ENCODE measurements at regions not wholly inside any gene's neighbourhood (a gene's known extent, or its start where the extent isn't known, plus 50 kb on each side); places are given as distances from the start of the nearest gene placed in this dataset.
A peak's percentile ranks its signal among the peaks of the same experiment; 100 is the strongest.

GRCh38 chr11:76721755-76722677 is 51.5 kb upstream of the LRRC32 start:
- CTCF ChIA-PET = interaction anchor here (0.6 to 7.8 kb wide), 52 partner anchors 8 to 484 kb away, joined by 3 to 74 read pairs (median 4); no protein-coding TSS in a partner anchor
- POLR2A ChIA-PET = interaction anchor here (1.0 kb wide), 1 partner anchor 48 kb away, joined by 5 read pairs; no protein-coding TSS in a partner anchor
- DNase-seq (ENCODE audit: low read depth in 1 of 2, low spot score in 1 of 2) (peak; percentile 67 to 80), FAIRE-seq (peak; percentile 63), ATAC-seq (peak; percentile 91 to 97)
- 0 out of 3 replicates have a peak, but pooled peaks cover 4% of the 10 kb centered on the region for H3K4me1 ChIP-seq
- H3K9me3 ChIP-seq = no peaks in the 10 kb centered on the region
- H3K27ac ChIP-seq = peak overlapping the region in 1 of 2 experiments; percentile 61; a peak in 3 of 6 replicates
- H3K4me2 ChIP-seq = peak overlapping the region; percentile 72
- WGBS (ENCODE audit: missing lambda C conversion rate) = 20% methylated on average over 22 of the region's 25 CpGs
- H3K4me3 ChIP-seq = no peak overlapping the region
- TF ChIP-seq MAFK (IDR thresholded peaks at IDR 0.05; ENCODE audit: partially characterized antibody) = no peak
- TF ChIP-seq JUNB (IDR thresholded peaks at IDR 0.05) = no peak
- no peak for TF ChIP-seq ELK1 (IDR thresholded peaks at IDR 0.05; ENCODE audit: low read depth, low read length)
- peak; percentile 68 for TF ChIP-seq RAD21 (conservative IDR thresholded peaks at IDR 0.05 in 1 of 2, IDR thresholded peaks at IDR 0.05 in 1 of 2)
- TF ChIP-seq KDM5A (IDR thresholded peaks at IDR 0.05) = no peak
- peak; percentile 23; the same call in 1 of the 2 replicates for TF ChIP-seq MAX (IDR thresholded peaks at IDR 0.05)
- no peak for TF ChIP-seq PHF8 (IDR thresholded peaks at IDR 0.05; ENCODE audit: borderline replicate concordance, low read depth)
- no peak for TF ChIP-seq FOSB (CRISPR knock-in tag; IDR thresholded peaks at IDR 0.05)
- peak; percentile 83 for TF ChIP-seq CTCF (IDR thresholded peaks at IDR 0.05)
- no peak for TF ChIP-seq FOSL2 (IDR thresholded peaks at IDR 0.05)
- TF ChIP-seq FOSL2 (CRISPR knock-in tag; IDR thresholded peaks at IDR 0.05) = no peak
- no peak for TF ChIP-seq MYC (IDR thresholded peaks at IDR 0.05; ENCODE audit: borderline replicate concordance, low read length)
- TF ChIP-seq SMC3 (IDR thresholded peaks at IDR 0.05) = peak; percentile 74
- TF ChIP-seq EHF (CRISPR knock-in tag; IDR thresholded peaks at IDR 0.05) = no peak

GRCh38 chr11:76723142-76723541 is 52.6 kb upstream of the LRRC32 start:
- CTCF ChIA-PET = interaction anchor here (0.8 to 7.8 kb wide), 18 partner anchors 9 to 322 kb away, joined by 3 to 74 read pairs (median 6); no protein-coding TSS in a partner anchor
- no peak overlapping the region for H3K4me3 ChIP-seq
- H3K4me1 ChIP-seq = 0 out of 3 replicates have a peak, but pooled peaks cover 4% of the 10 kb centered on the region
- H3K9me3 ChIP-seq = no peaks in the 10 kb centered on the region
- ATAC-seq (peak; percentile 52 to 78; a peak in 4 of 6 replicates), FAIRE-seq (no peak), DNase-seq (ENCODE audit: low read depth in 1 of 2, low spot score in 1 of 2) (no peak)
- POLR2A ChIA-PET = interaction anchor here (0.6 kb wide), 1 partner anchor 509 kb away, joined by 4 read pairs; no protein-coding TSS in a partner anchor
- WGBS (ENCODE audit: missing lambda C conversion rate) = 9% methylated on average over 2 of the region's 2 CpGs
- TF ChIP-seq RAD21 (conservative IDR thresholded peaks at IDR 0.05 in 1 of 2, IDR thresholded peaks at IDR 0.05 in 1 of 2) = 0 out of 5 replicates have a peak, but pooled peaks of 1 of the 2 experiments have one; percentile 10
- no peak for TF ChIP-seq ZNF302 (CRISPR knock-in tag; IDR thresholded peaks at IDR 0.05)
- H3K27ac ChIP-seq = no peak overlapping the region
- H3K4me2 ChIP-seq = no peak overlapping the region

GRCh38 chr11:76723548-76723947 is 53.0 kb upstream of the LRRC32 start:
- 11% methylated on average over 1 of the region's 1 CpG for WGBS (ENCODE audit: missing lambda C conversion rate)
- Histone ChIP-seq H3K27ac (no peak overlapping the region), H3K9me3 (no peaks in the 10 kb centered on the region), H3K4me2 (no peak overlapping the region), H3K4me3 (no peak overlapping the region), H3K4me1 (0 out of 3 replicates have a peak, but pooled peaks cover 4% of the 10 kb centered on the region)
- FAIRE-seq = no peak
- CTCF ChIA-PET = interaction anchor here (0.8 to 7.8 kb wide), 20 partner anchors 8 to 322 kb away, joined by 3 to 74 read pairs (median 6); no protein-coding TSS in a partner anchor
- ATAC-seq = no peak
- no peak for DNase-seq (ENCODE audit: low read depth in 1 of 2, low spot score in 1 of 2)
- POLR2A ChIA-PET = interaction anchor here (0.6 kb wide), 1 partner anchor 510 kb away, joined by 4 read pairs; no protein-coding TSS in a partner anchor
- no peak for TF ChIP-seq ZSCAN20 (CRISPR knock-in tag; IDR thresholded peaks at IDR 0.05)
- no peak for TF ChIP-seq E2F6 (IDR thresholded peaks at IDR 0.05; ENCODE audit: borderline replicate concordance, low read depth)
- TF ChIP-seq CEBPB (IDR thresholded peaks at IDR 0.05) = no peak
- TF ChIP-seq ZFP36 (IDR thresholded peaks at IDR 0.05; ENCODE audit: borderline replicate concordance, partially characterized antibody) = no peak
- no peak for TF ChIP-seq HMGXB4 (CRISPR knock-in tag; IDR thresholded peaks at IDR 0.05; ENCODE audit: borderline replicate concordance)
- no peak for TF ChIP-seq EHMT2 (IDR thresholded peaks at IDR 0.05; ENCODE audit: low read depth)
- no peak for TF ChIP-seq USF2 (IDR thresholded peaks at IDR 0.05)
- no peak for TF ChIP-seq RAD21 (conservative IDR thresholded peaks at IDR 0.05 in 1 of 2, IDR thresholded peaks at IDR 0.05 in 1 of 2)
- TF ChIP-seq FOSB (CRISPR knock-in tag; IDR thresholded peaks at IDR 0.05) = no peak
- TF ChIP-seq RNF2 (IDR thresholded peaks at IDR 0.05; ENCODE audit: borderline replicate concordance, low read depth) = no peak
- TF ChIP-seq BHLHE40 (IDR thresholded peaks at IDR 0.05; ENCODE audit: low read depth, low read length) = no peak
